HCT116 (cell line): ENCODE measurements at regions not wholly inside any gene's neighbourhood (a gene's known extent, or its start where the extent isn't known, plus 50 kb on each side); places are given as distances from the start of the nearest gene placed in this dataset.

Experiments
- ATAC-seq: fragments of 200-7000 bp; cut with Tn5 transposase; 2 replicates; pipeline ENCODE4 v1.9.1; 2020; ENCODE audit warnings: mild to moderate bottlenecking, moderate library complexity
- BruUV-seq: library from RNA; stranded (reverse); fragments of 400-500 nt; replicated peaks from 2 replicates; lab custom pipeline; 2021; lab: Mats Ljungman, UMichigan
- CTCF ChIA-PET: fragments of 300-600 bp; sonication (Branson Sonifier 250); formaldehyde crosslinking; loops from one replicate; lab custom pipeline; 2021; ENCODE audit warnings: antibody characterized with exemption; lab: Charles Lee
- POLR2A ChIA-PET: fragments of 300-600, 350-600 bp; sonication (Branson Sonifier 250); formaldehyde crosslinking; loops from one replicate; lab custom pipeline; 2021; ENCODE audit warnings: antibody characterized with exemption; lab: Charles Lee
- RAD21 ChIA-PET, 2 experiments: fragments of 300-600 bp; sonication (Branson Sonifier 250); formaldehyde crosslinking; loops; one replicate each; lab custom pipeline; 2023; ENCODE audit warnings: low total read pairs in 2 of 2; ENCODE audit not compliant: uncharacterized antibody in 2 of 2, unreplicated experiment in 2 of 2, low non-redundant PET in 1 of 2; lab: Charles Lee
- DNase-seq: peaks from one replicate; pipeline ENCODE4 v3.0.0-alpha.2; 2010; ENCODE audit warnings: low read depth, low spot score
- H2AFZ ChIP-seq: fragments of 200-600 bp; shearing (Covaris generic), sonication (generic); 2 replicates; pipeline ENCODE4 v1.6.1; 2017; ENCODE audit warnings: low read depth, mixed run types, mixed read lengths, antibody characterized with exemption, low read length; ENCODE audit not compliant: poor library complexity, severe bottlenecking
- H3K27ac ChIP-seq: 2 replicates; pipeline ENCODE4 v1.5.1; 2012; ENCODE audit warnings: low read depth, low read length
- H3K27me3 ChIP-seq: fragments of 200-600 bp; sonication (generic); 2 replicates; pipeline ENCODE4 v1.6.1; 2016; ENCODE audit warnings: mixed run types, low read length, mixed read lengths; ENCODE audit not compliant: insufficient read depth
- H3K36me3 ChIP-seq, 2 experiments: fragments of 200-500 bp in 1 of 2; fragments of 200-600 bp in 1 of 2; sonication (Bioruptor generic) in 1 of 2; sonication (generic) in 1 of 2; 2 replicates each; pipeline versions ENCODE4 v1.5.1 to v1.6.1; 2014 to 2016; ENCODE audit warnings: low read length in 2 of 2, inconsistent platforms in 1 of 2, mixed read lengths in 1 of 2, mixed run types in 1 of 2; ENCODE audit not compliant: insufficient read depth in 2 of 2, control insufficient read depth in 1 of 2
- H3K4me1 ChIP-seq, 2 experiments: fragments of 200-600 bp in 1 of 2; sonication (generic) in 1 of 2; 2 replicates each; pipeline versions ENCODE4 v1.5.1 to v1.6.1; 2012 to 2017; ENCODE audit warnings: low read length in 2 of 2, inconsistent platforms in 1 of 2, mild to moderate bottlenecking in 1 of 2, mixed read lengths in 1 of 2, mixed run types in 1 of 2, moderate library complexity in 1 of 2; ENCODE audit not compliant: insufficient read depth in 2 of 2, control insufficient read depth in 1 of 2
- H3K4me2 ChIP-seq: fragments of 200-600 bp; sonication (generic); 2 replicates; pipeline ENCODE4 v1.6.1; 2017; ENCODE audit warnings: mixed run types, low read length, mixed read lengths
- H3K4me3 ChIP-seq, 2 experiments: fragments of 200-600 bp in 1 of 2; sonication (generic) in 1 of 2; replicated peaks in 1 of 2; 2 replicates each; pipeline ENCODE4 v1.5.1; 2011 to 2016; ENCODE audit warnings: low read length in 2 of 2, control low read depth in 1 of 2, low read depth in 1 of 2, mild to moderate bottlenecking in 1 of 2, mixed read lengths in 1 of 2, mixed run types in 1 of 2
- H3K79me2 ChIP-seq: fragments of 200-600 bp; sonication (generic); 2 replicates; pipeline ENCODE4 v1.6.1; 2017; ENCODE audit warnings: mild to moderate bottlenecking, mixed run types, low read length, moderate library complexity, mixed read lengths; ENCODE audit not compliant: insufficient read depth
- H3K9ac ChIP-seq: fragments of 200-600 bp; sonication (generic); 2 replicates; pipeline ENCODE4 v1.6.1; 2016; ENCODE audit warnings: low read length, mixed read lengths
- H3K9me2 ChIP-seq: fragments of 200-600 bp; sonication (generic), shearing (Covaris generic); 2 replicates; pipeline ENCODE4 v1.6.1; 2017; ENCODE audit warnings: mixed run types, mild to moderate bottlenecking, moderate library complexity; ENCODE audit not compliant: insufficient read depth
- H3K9me3 ChIP-seq, 2 experiments: fragments of 200-500 bp in 1 of 2; fragments of 200-600 bp in 1 of 2; sonication (Bioruptor generic) in 1 of 2; sonication (generic) in 1 of 2; 2 replicates each; pipeline ENCODE4 v1.6.1; 2014 to 2017; ENCODE audit warnings: low read length in 2 of 2, mixed read lengths in 2 of 2, inconsistent platforms in 1 of 2, low read depth in 1 of 2, mild to moderate bottlenecking in 1 of 2, mixed run types in 1 of 2, moderate library complexity in 1 of 2; ENCODE audit not compliant: control insufficient read depth in 1 of 2, insufficient read depth in 1 of 2
- H4K20me1 ChIP-seq: fragments of 200-600 bp; sonication (generic), shearing (Covaris generic); 2 replicates; pipeline ENCODE4 v1.6.1; 2017; ENCODE audit warnings: mixed run types, mild to moderate bottlenecking, moderate library complexity; ENCODE audit not compliant: insufficient read depth
- ATF3 ChIP-seq: IDR thresholded peaks from 2 replicates; pipeline ENCODE4 v1.6.1; 2012
- CBX3 ChIP-seq: IDR thresholded peaks from 2 replicates; pipeline ENCODE4 v1.6.1; 2012; ENCODE audit warnings: low read depth
- CTCF ChIP-seq, 3 experiments: fragments of 200-600 bp in 1 of 3; sonication (generic) in 1 of 3; IDR thresholded peaks in 2 of 3; conservative IDR thresholded peaks in 1 of 3; 2 replicates each; pipeline ENCODE4 v1.5.1; 2012 to 2017; ENCODE audit warnings: low read depth in 2 of 3, low read length in 2 of 3, antibody characterized with exemption in 1 of 3, borderline replicate concordance in 1 of 3, control low read depth in 1 of 3, mild to moderate bottlenecking in 1 of 3, mixed read lengths in 1 of 3, mixed run types in 1 of 3, moderate library complexity in 1 of 3; ENCODE audit not compliant: insufficient read depth in 1 of 3
- ELF1 ChIP-seq: IDR thresholded peaks from 2 replicates; pipeline ENCODE4 v1.6.1; 2012; ENCODE audit warnings: low read depth, borderline replicate concordance
- FOSL1 ChIP-seq: IDR thresholded peaks from 2 replicates; pipeline ENCODE4 v1.6.1; 2012; ENCODE audit warnings: low read depth
- JUND ChIP-seq: IDR thresholded peaks from 2 replicates; pipeline ENCODE4 v1.6.1; 2012
- MAX ChIP-seq: IDR thresholded peaks from 2 replicates; pipeline ENCODE4 v1.6.1; 2012
- POLR2A ChIP-seq: IDR thresholded peaks from 2 replicates; pipeline ENCODE4 v1.7.0; 2011; ENCODE audit warnings: borderline replicate concordance; ENCODE audit not compliant: insufficient read depth, insufficient read length; ENCODE audit errors: extremely low read depth
- POLR2AphosphoS5 ChIP-seq: IDR thresholded peaks from 2 replicates; pipeline ENCODE4 v1.6.1; 2011; ENCODE audit warnings: mild to moderate bottlenecking, low read depth, low read length, moderate library complexity
- RAD21 ChIP-seq: IDR thresholded peaks from 2 replicates; pipeline ENCODE4 v1.6.1; 2012; ENCODE audit warnings: low read depth, mild to moderate bottlenecking
- SIN3A ChIP-seq: IDR thresholded peaks from 2 replicates; pipeline ENCODE4 v1.6.1; 2012; ENCODE audit warnings: low read depth
- SP1 ChIP-seq: IDR thresholded peaks from 2 replicates; pipeline ENCODE4 v1.6.1; 2012; ENCODE audit warnings: low read depth
- TCF7L2 ChIP-seq: IDR thresholded peaks from 2 replicates; pipeline ENCODE4 v1.7.0; 2011; ENCODE audit warnings: borderline replicate concordance, inconsistent platforms; ENCODE audit not compliant: insufficient read depth, insufficient read length; ENCODE audit errors: extremely low read depth
- ZNF274 ChIP-seq: fragments of 200-500 bp; sonication (Bioruptor generic); IDR thresholded peaks from 2 replicates; pipeline ENCODE4 v1.6.1; 2014; ENCODE audit warnings: mild to moderate bottlenecking, low read depth, low read length, inconsistent platforms
- intact Hi-C: fragments of 100-400 bp; cut with micrococcal nuclease; formaldehyde crosslinking; loops from 2 replicates; pipeline ENCODE4 v1.10.0; 2022

- H3K4me3 ChIP-seq = no peak overlapping the region
- intact Hi-C loops = no loop called here
- H2AFZ ChIP-seq = no peak overlapping the region
- no TSS peak for BruUV-seq
- ATAC-seq = no peak
- no peak for TF ChIP-seq ZNF274
- TF ChIP-seq CTCF (IDR thresholded peaks at IDR 0.05 in 2 of 3, conservative IDR thresholded peaks at IDR 0.05 in 1 of 3; ENCODE audit: borderline replicate concordance in 1 of 3, insufficient read depth in 1 of 3, low read depth in 2 of 3, low read length in 2 of 3) = no peak
- no peak for TF ChIP-seq CBX3
- TF ChIP-seq JUND = no peak
- no peak for TF ChIP-seq MAX
- no peak for TF ChIP-seq ELF1
- TF ChIP-seq POLR2AphosphoS5 = no peak
- TF ChIP-seq TCF7L2 = no peak
- no peak for TF ChIP-seq ATF3
- TF ChIP-seq FOSL1 = no peak
- TF ChIP-seq SP1 = no peak
- no peak for TF ChIP-seq SIN3A
- TF ChIP-seq POLR2A = no peak
- no peak for TF ChIP-seq RAD21
- TF ChIP-seq, all 23 proteins: peak for 0
- POLR2A ChIA-PET = no interaction called here
- H3K4me1 ChIP-seq = no peaks in the 10 kb centered on the region
- RAD21 ChIA-PET = no interaction called here
- no peaks in the 10 kb centered on the region for H3K27me3 ChIP-seq
- H3K9me2 ChIP-seq = no peaks in the 10 kb centered on the region
- CTCF ChIA-PET = no interaction called here
- no peak overlapping the region for H3K9ac ChIP-seq
- no peak overlapping the region for H3K4me2 ChIP-seq
- no peak overlapping the region for H3K27ac ChIP-seq
- H3K36me3 ChIP-seq = no peaks in the 10 kb centered on the region
- H4K20me1 ChIP-seq = no peaks in the 10 kb centered on the region
- no peaks in the 10 kb centered on the region; a peak in 1 of 4 replicates for H3K9me3 ChIP-seq
- no peaks in the 10 kb centered on the region for H3K79me2 ChIP-seq
- DNase-seq = no peak
Measured at GRCh38 chr13:70529652-70530051, 421.4 kb upstream of the KLHL1 start.
